Occipital lobe (tissue), 1 donor: ENCODE measurements at regions not wholly inside any gene's neighbourhood (a gene's known extent, or its start where the extent isn't known, plus 50 kb on each side); places are given as distances from the start of the nearest gene placed in this dataset.

Source experiments
- DNase-seq: peaks from one replicate; lab custom pipeline; 2025; lab: John Stamatoyannopoulos, UW

DNA sequence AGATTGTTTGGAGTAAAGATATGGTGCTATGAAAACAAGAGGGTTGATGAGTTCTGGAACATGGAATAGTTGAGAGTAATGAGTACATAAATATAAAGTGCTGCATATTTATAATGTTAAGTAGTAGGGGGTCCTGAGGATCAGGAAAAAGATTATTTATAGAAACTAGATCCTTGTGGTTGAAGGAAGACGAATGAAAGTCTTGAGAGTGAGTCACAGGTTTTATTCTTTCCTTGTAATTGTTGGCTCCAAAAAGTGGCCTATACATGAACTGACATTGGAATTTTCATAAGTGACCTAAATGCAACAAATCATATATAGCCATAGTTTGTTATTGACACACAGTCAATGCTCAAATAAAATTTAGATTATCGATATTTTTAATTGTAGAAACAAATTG is 440.4 kb upstream of the PRICKLE1 start:
- no peak for DNase-seq

DNA sequence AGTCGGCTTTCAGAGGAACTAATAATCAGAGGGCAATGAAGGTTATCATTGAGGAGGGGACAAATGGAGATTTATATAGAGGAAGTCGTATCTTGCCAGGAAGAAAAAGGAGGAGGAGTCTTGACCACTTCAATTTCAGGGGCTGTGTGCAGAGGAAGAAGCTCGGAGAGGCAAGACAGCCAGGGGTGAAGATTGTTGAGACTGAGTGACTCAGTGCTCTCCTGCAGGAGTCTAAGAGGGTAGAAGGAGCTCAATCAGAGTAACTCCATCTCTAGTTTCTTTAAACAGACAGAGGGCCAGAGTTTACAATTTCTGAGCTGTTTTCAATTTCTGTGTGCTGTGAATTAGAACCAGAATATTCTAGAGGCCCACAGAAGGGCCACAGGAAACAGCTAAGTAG is 439.3 kb upstream of the PRICKLE1 start:
- DNase-seq, result no peak

DNA sequence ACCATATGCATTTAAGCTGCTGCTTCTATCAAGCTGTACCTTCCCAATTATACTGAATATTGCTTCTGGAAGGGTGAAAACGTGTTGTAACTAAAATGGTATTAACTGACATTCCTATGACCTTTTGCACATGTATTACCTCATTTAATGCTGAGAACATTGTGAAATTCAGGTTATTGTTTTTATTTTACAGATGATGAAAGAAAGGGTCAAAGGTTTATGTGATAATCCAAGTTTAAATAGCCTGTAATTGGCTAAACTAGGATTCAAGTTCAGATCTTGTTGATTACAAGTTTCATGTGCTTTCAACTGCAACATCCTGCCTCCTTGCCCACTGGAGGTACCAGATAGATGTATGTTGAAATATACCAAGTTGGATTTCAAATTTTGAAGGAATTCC is 433.3 kb upstream of the PRICKLE1 start:
- no peak for DNase-seq

GRCh38 chr12:43015090-43015737 is 425.7 kb upstream of the PRICKLE1 start:
- DNase-seq, result no peak

DNA sequence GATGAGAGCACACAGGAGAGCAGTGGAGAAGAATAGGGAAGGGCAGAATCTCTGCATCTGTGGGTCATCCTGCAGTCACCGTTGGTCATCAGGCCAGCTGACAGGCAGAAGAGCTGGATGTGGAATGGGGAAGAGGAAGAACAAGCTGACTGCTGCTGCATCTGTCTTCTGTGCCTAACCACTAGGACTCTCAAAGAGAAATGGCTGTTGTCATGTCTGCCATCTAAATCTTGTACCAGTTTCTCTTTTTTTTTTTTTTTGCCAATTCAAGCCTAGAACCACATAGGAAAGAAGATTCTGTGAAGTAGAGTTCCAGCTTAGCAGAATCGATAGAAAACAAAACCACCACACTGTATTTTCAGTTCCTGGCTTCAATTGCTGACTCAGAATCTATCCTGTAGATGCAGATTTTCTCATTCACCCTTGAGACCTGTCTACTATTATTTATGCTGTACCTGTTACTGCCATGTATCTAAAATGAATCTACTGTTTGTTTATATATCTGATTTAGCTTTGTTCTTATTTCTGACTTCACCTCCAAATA is 421.9 kb upstream of the PRICKLE1 start:
- DNase-seq, result no peak

- DNase-seq, result no peak
Measured at GRCh38 chr12:43009846-43010240, 420.3 kb upstream of the PRICKLE1 start.

DNA sequence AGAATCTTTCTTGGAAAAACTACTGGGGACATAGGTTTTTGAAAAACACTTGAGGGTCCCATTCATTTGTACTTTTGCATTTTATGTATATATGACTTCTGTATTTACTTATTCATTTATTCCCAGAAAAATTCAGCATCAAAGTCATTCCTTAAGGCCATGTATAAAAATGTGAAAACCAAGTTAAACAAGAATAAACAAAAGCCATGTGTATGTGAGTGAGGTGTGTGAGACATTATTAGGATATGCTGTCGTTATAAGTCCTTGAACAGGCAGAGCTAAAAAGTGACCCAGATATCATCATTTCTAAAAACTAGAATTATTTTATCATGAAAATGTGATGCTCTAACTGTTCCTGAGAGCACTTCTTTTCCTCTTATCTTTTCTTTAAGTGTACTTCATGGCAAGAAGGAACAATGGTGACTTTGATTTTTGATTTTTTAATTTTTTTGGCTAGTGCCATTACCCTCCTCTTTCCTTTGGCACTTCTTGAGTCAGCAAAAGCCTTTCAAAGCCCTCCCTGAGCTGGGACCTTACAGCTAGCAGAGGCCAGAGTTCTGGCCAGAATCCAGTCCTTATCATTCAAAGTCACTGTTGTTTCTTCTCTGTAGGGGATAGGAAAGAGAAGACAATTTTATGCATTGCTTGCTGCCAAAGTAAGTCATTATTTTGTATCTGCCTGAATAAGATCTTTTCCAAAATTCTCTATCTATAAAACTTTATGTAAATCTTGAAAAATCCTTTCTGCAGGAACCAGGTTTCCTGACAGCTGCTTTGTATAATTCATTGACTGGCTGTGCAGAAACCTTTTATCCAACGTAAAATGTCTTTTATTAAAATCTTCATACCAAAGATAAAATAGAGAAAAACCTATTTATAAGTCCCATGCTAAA is 419.7 kb upstream of the PRICKLE1 start:
- no peak for DNase-seq

DNA sequence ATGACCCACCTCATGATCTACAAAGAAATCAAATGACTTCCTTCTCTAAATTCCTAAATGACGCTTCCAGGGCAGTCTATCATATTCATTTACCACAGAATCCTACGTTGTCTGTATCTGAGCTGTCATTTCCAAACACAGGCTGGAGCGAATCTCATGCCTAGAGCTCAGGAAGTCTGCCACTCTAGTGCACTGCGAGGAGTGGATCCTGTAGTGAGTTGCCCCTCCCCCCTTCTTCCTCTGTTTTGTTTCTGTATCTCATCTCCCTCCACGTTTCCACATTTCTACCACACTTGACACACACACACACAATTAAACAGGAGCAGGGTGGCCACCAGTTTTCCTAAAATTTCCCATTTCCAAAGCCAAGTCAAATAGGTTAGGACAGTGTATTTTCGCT is 415.4 kb upstream of the PRICKLE1 start:
- DNase-seq, result no peak

DNA sequence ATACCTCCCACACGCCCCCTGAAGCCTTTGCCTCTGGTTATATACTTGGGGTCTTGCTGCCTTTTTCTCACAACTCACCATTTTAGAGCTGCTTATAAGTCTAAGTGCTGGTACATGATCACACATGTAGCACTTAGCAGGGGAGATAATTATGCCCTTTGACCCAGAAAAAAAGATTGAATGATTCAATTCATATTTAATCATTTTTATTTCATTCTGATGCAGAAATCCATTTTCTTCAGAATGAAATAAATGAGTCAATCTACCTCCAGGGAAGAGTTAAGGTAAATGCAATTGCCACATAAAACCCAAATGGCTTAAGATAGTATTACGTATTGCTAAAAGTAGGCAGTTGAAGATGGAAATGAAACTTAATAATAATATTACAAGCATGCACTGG is 414.6 kb upstream of the PRICKLE1 start:
- DNase-seq, result no peak

DNA sequence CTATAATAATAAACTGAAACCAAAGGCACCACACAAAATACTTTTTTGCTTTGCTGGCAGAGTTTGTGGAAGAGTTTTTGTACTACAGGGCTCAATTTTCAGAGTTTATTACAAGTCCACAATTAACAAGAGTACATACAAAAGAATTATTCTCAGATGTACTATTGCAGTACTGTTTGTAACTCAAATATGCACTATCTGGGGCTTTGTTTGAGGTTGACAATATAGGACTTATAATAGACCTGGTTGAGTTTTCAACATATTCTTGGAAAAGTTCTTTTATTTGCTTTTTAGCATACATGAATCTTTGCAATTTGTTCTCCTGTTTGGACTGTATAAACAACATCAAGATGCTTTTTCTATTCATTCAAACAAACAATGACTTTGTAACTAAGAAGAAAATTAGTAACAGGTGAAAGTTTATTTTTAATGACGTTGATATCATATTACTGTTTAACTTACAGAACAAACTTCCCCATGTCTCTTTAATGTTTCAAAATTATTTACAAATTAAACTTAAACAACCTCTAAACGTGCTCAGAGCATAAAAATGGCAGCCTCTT is 407.4 kb upstream of the PRICKLE1 start:
- no peak for DNase-seq

DNA sequence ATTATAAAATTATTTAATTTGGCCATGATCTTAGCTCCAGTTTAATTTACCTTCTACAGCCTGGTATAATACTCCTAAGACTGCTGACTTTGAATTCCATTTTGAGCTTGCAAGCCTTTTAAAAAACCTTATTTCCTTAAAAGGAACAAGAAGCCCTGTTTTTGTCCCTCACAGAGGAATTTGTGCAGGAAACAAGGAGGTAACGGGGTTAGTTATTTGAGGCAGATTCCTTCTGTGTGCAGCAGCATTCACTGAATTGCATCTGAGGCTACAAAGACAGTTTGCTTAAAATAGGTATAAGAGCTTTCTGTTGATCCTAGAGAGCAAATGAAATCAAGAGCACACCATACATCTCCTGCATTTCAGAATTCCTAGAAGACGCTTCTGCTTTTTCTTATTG is 403.3 kb upstream of the PRICKLE1 start:
- DNase-seq, result no peak

DNA sequence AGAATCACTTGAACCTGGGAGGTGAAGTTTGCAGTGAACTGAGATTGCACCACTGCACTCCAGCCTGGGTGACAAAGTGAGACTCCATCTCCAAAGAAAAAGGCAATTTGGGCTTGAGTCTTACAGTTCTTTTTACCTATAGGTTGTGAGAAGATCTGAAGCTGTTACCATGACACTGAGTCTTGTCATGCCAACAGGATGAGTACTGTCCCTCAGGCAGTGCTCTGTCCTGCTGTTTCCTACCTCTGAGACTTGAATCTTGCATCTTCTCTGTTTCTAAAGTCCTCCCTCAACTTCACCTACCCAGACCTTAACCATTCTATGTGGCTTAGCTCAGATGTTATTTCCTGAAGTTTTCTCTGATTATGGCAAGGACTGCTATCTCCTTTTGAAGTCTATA is 400.8 kb upstream of the PRICKLE1 start:
- no peak for DNase-seq

GRCh38 chr12:42987216-42987650 is 397.7 kb upstream of the PRICKLE1 start:
- DNase-seq, result no peak

DNA sequence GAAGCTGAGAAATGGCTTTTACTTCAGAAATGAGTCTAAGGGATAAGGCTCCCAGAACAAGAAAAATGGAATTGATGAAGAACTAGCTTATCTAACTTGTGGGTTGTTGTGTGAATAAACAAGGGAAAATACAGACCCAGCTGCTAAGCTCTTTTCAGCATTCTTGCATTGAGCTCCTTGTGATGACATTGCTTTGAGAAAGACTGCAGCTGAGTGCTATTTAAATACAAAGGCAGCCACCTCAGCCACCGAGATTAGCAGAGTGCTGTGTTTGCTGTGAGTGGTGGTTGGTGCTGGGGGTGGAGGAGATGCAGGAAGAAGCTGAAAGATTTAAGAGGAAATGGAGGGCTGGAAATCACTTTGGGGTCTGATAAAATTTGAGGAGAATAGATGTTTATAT is 396.0 kb upstream of the PRICKLE1 start:
- no peak for DNase-seq

DNA sequence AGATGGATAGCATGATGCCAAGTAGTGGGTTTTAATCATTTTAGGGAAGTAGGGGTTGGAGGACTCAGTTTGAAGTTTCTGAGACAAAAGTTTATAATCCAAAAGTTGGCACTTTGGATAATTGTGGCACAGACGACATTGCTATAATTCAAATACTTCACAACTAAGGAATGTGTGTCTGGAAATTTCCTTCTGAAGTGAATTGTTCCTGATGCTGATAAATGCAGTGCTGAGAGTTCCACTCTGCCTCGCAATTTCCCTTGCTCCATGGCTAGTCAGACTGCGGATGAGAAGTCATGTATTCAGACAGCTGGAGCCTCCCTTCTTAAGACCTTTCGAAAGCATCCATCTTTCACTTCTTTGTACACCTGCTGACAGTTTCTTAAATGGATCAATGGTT is 393.3 kb upstream of the PRICKLE1 start:
- DNase-seq, result no peak

DNA sequence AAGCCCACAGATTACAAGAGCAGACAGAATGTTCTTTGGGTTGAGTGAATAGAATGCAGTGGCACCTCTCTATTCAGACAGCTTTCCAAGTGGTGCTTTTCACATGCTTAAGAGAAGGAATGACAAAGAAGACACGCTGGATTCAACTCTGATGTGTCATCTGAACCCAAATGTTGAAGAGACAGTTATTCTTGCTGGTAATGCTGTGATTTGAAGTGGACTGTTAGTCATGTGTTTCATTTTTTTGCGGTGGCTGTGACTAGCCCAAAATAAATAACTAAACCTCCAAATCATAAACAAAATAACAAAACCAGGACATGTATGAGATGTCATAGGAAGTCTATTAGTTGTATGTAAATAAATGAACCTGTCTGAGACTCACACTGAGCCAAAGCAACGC is 391.8 kb upstream of the PRICKLE1 start:
- no peak for DNase-seq

GRCh38 chr12:42980441-42980840 is 390.9 kb upstream of the PRICKLE1 start:
- no peak for DNase-seq

GRCh38 chr12:42979746-42980145 is 390.2 kb upstream of the PRICKLE1 start:
- no peak for DNase-seq

- DNase-seq, result no peak
Measured at GRCh38 chr12:42978708-42979107, 389.2 kb upstream of the PRICKLE1 start.

- DNase-seq, result no peak
Measured at GRCh38 chr12:42977451-42978230, 388.1 kb upstream of the PRICKLE1 start.

- no peak for DNase-seq
Measured at GRCh38 chr12:42976620-42977019, 387.1 kb upstream of the PRICKLE1 start.

DNA sequence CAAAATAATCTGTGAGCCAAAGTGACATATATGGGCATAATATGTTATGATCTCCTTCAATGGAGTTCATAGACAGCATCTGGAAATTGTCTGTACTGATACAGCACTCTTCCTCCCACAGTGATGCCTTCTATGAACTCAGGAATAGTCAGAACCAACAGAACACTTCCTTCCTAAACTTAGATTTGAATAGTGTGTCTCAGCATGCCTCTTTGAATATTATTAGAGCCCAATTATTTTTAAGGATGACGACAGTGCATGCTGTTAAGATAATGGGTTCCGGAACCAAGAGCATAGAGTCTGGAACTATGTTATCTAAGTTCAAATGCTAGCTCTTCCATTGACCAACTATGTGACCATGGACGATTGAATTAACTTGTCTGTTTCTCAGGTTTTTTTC is 386.6 kb upstream of the PRICKLE1 start:
- DNase-seq, result no peak
